SK-N-SH (cell line): ENCODE measurements at regions not wholly inside any gene's neighbourhood (a gene's known extent, or its start where the extent isn't known, plus 50 kb on each side); places are given as distances from the start of the nearest gene placed in this dataset.

Source experiments
- FOXJ3 ChIP-seq: sonication (generic); formaldehyde crosslinking; IDR thresholded peaks from 2 replicates; pipeline ENCODE4 v1.5.1; 2020; ENCODE audit warnings: mild to moderate bottlenecking, missing genetic modification reagents
- GABPA ChIP-seq: IDR thresholded peaks from 2 replicates; pipeline ENCODE4 v1.4.0; 2012; ENCODE audit warnings: low read depth, mild to moderate bottlenecking
- GATA2 ChIP-seq: sonication (generic); formaldehyde crosslinking; IDR thresholded peaks from 2 replicates; pipeline ENCODE4 v1.5.0; 2020; ENCODE audit warnings: mild to moderate bottlenecking, missing genetic modification reagents
- IRF3 ChIP-seq: fragments of 150-350 bp; IDR thresholded peaks from 2 replicates; pipeline ENCODE4 v1.6.1; 2016; ENCODE audit warnings: mild to moderate bottlenecking, low read depth, low read length
- JUND ChIP-seq: IDR thresholded peaks from 2 replicates; pipeline ENCODE4 v1.4.0; 2012
- MEF2A ChIP-seq: IDR thresholded peaks from 2 replicates; pipeline ENCODE4 v1.4.0; 2012; ENCODE audit warnings: low read depth, borderline replicate concordance
- NFIC ChIP-seq: IDR thresholded peaks from 2 replicates; pipeline ENCODE4 v1.4.0; 2012; ENCODE audit warnings: borderline replicate concordance
- POLR2AphosphoS5 ChIP-seq: IDR thresholded peaks from 2 replicates; pipeline ENCODE4 v1.6.1; 2012; ENCODE audit warnings: low read depth, low read length
- RAD21 ChIP-seq: IDR thresholded peaks from 2 replicates; pipeline ENCODE4 v1.6.1; 2012; ENCODE audit warnings: mild to moderate bottlenecking, low read length
- TAF1 ChIP-seq: IDR thresholded peaks from 2 replicates; pipeline ENCODE4 v1.6.1; 2012; ENCODE audit warnings: low read depth, mild to moderate bottlenecking, low read length, moderate library complexity, borderline replicate concordance
- ZBTB33 ChIP-seq: IDR thresholded peaks from 2 replicates; pipeline ENCODE4 v1.4.0; 2012; ENCODE audit warnings: low read depth, borderline replicate concordance
- TF ChIP-seq, protein P1 (sequence below): fragments of 200-600 bp; sonication (generic); IDR thresholded peaks from 2 replicates; pipeline ENCODE4 v1.6.1; 2017; ENCODE audit warnings: antibody characterized with exemption, mild to moderate bottlenecking, moderate library complexity
- TF ChIP-seq, protein P2 (sequence below): IDR thresholded peaks from 2 replicates; pipeline ENCODE4 v1.4.0; 2012; ENCODE audit warnings: low read depth

- TF ChIP-seq, protein P1, sequence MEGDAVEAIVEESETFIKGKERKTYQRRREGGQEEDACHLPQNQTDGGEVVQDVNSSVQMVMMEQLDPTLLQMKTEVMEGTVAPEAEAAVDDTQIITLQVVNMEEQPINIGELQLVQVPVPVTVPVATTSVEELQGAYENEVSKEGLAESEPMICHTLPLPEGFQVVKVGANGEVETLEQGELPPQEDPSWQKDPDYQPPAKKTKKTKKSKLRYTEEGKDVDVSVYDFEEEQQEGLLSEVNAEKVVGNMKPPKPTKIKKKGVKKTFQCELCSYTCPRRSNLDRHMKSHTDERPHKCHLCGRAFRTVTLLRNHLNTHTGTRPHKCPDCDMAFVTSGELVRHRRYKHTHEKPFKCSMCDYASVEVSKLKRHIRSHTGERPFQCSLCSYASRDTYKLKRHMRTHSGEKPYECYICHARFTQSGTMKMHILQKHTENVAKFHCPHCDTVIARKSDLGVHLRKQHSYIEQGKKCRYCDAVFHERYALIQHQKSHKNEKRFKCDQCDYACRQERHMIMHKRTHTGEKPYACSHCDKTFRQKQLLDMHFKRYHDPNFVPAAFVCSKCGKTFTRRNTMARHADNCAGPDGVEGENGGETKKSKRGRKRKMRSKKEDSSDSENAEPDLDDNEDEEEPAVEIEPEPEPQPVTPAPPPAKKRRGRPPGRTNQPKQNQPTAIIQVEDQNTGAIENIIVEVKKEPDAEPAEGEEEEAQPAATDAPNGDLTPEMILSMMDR, result no peak
- TF ChIP-seq ZBTB33 (no peak), GABPA (no peak), RAD21 (no peak), IRF3 (no peak), GATA2 (CRISPR knock-in tag) (no peak), MEF2A (no peak), POLR2AphosphoS5 (no peak), JUND (no peak), TAF1 (no peak), FOXJ3 (CRISPR knock-in tag) (no peak), NFIC (no peak)
- TF ChIP-seq, protein P2, sequence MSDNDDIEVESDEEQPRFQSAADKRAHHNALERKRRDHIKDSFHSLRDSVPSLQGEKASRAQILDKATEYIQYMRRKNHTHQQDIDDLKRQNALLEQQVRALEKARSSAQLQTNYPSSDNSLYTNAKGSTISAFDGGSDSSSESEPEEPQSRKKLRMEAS, result no peak
These were observed 164.8 kb upstream of the SGK1 start for GRCh38 chr6:134482593-134483270.
